ENCODE measurements at regions not wholly inside any gene's neighbourhood (a gene's known extent, or its start where the extent isn't known, plus 50 kb on each side); places are given as distances from the start of the nearest gene placed in this dataset.

DNA sequence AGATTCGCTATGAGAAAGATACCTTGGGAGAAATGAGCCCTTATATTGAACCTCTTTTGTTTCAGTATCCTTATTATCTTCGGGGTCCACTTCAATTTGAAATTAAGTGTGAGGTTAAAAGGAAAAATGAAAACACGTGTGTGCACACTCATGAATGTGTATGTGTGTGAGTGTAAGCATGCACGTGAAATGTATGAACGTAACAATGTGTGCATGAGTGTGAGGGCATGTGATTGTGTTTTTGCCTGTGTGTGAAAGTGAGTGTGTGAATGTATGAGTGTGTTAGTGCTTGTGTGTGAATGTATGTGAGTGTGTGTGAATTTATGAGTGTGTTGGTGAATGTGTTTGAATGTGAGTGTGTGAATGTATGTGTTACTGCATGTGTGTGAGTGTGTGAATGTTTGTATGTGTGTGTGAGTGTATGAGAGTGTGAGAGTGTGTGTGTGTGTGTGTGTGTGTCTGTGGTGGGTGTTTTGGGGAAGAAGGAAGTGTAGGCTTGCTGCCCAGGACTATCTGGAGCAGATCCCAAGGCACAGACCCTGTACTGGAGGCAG lies 224.0 kb upstream of the CDH13 start:
- TF ChIP-seq TARDBP (IDR thresholded peaks at IDR 0.05) (no peak), HDGF (IDR thresholded peaks at IDR 0.05; ENCODE audit: borderline replicate concordance) (no peak), FOXK2 (IDR thresholded peaks at IDR 0.05) (no peak)
- TF ChIP-seq, protein P1, sequence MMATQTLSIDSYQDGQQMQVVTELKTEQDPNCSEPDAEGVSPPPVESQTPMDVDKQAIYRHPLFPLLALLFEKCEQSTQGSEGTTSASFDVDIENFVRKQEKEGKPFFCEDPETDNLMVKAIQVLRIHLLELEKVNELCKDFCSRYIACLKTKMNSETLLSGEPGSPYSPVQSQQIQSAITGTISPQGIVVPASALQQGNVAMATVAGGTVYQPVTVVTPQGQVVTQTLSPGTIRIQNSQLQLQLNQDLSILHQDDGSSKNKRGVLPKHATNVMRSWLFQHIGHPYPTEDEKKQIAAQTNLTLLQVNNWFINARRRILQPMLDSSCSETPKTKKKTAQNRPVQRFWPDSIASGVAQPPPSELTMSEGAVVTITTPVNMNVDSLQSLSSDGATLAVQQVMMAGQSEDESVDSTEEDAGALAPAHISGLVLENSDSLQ (IDR thresholded peaks at IDR 0.05), result no peak

Data from HEK293T (cell line).